OCI-LY3 (cell line): ENCODE measurements at regions not wholly inside any gene's neighbourhood (a gene's known extent, or its start where the extent isn't known, plus 50 kb on each side); places are given as distances from the start of the nearest gene placed in this dataset.

ENCODE experiments used
- CTCF ChIP-seq: fragments of 200-600, 300-600 bp; sonication (generic); IDR thresholded peaks from 2 replicates; pipeline ENCODE4 v1.5.1; 2014; ENCODE audit warnings: antibody characterized with exemption, low read length, low read depth
- EZH2phosphoT487 ChIP-seq: fragments of 200-600 bp; shearing (Covaris generic); IDR thresholded peaks from 2 replicates; pipeline ENCODE4 v1.6.1; 2018; ENCODE audit warnings: antibody characterized with exemption, mixed run types, low read depth

- TF ChIP-seq CTCF (no peak), EZH2phosphoT487 (no peak)
These were observed 1057.7 kb downstream of the UQCRFS1 start for GRCh38 chr19:28155265-28155664.
